ENCODE measurements at regions not wholly inside any gene's neighbourhood (a gene's known extent, or its start where the extent isn't known, plus 50 kb on each side); places are given as distances from the start of the nearest gene placed in this dataset.
"Not testable (repeated sequence)": the region's sequence is repeated elsewhere in the genome, so short reads cannot be mapped to it uniquely, and the experiment has no call there.

GRCh38 chr10:65423043-65423442, 1502.8 kb upstream of the LRRTM3 start:
- Mint-ChIP-seq H3K27me3 (ENCODE audit: low read depth, poor library complexity) (no peaks in the 10 kb centered on the region), H3K4me1 (no peaks in the 10 kb centered on the region), H3K36me3 (ENCODE audit: low read depth) (no peaks in the 10 kb centered on the region), H3K9me3 (peaks cover 4% of the 10 kb centered on the region), H3K27ac (no peak overlapping the region), H3K4me3 (no peak overlapping the region)
- DNase-seq = no peak
- no peak for TF ChIP-seq CTCF (IDR thresholded peaks at IDR 0.05)

GRCh38 chr10:65429381-65429780, 1496.5 kb upstream of the LRRTM3 start:
- H3K36me3 Mint-ChIP-seq (ENCODE audit: low read depth); H3K4me3 Mint-ChIP-seq; H3K9me3 Mint-ChIP-seq; H3K4me1 Mint-ChIP-seq; H3K27me3 Mint-ChIP-seq (ENCODE audit: low read depth, poor library complexity); H3K27ac Mint-ChIP-seq; DNase-seq: not testable (repeated sequence)

GRCh38 chr10:65430979-65431378, 1494.9 kb upstream of the LRRTM3 start:
- DNase-seq = no peak
- H3K27ac Mint-ChIP-seq = no peak overlapping the region
- no peaks in the 10 kb centered on the region for H3K4me1 Mint-ChIP-seq
- no peaks in the 10 kb centered on the region for H3K27me3 Mint-ChIP-seq (ENCODE audit: low read depth, poor library complexity)
- TF ChIP-seq CTCF (IDR thresholded peaks at IDR 0.05) = no peak
- H3K4me3 Mint-ChIP-seq = no peak overlapping the region
- no peaks in the 10 kb centered on the region for H3K36me3 Mint-ChIP-seq (ENCODE audit: low read depth)
- H3K9me3 Mint-ChIP-seq = no peaks in the 10 kb centered on the region

GRCh38 chr10:65470986-65471385, 1454.8 kb upstream of the LRRTM3 start:
- Mint-ChIP-seq H3K4me3 (no peak overlapping the region), H3K27ac (no peak overlapping the region), H3K9me3 (peaks cover 8% of the 10 kb centered on the region), H3K27me3 (ENCODE audit: low read depth, poor library complexity) (peaks cover 3% of the 10 kb centered on the region), H3K4me1 (no peaks in the 10 kb centered on the region), H3K36me3 (ENCODE audit: low read depth) (no peaks in the 10 kb centered on the region)
- no peak for DNase-seq
- TF ChIP-seq CTCF (IDR thresholded peaks at IDR 0.05) = no peak

- Mint-ChIP-seq H3K9me3 (no peaks in the 10 kb centered on the region), H3K36me3 (ENCODE audit: low read depth) (no peaks in the 10 kb centered on the region), H3K27me3 (ENCODE audit: low read depth, poor library complexity) (no peaks in the 10 kb centered on the region), H3K4me3 (no peak overlapping the region), H3K4me1 (no peaks in the 10 kb centered on the region), H3K27ac (no peak overlapping the region)
- TF ChIP-seq CTCF (IDR thresholded peaks at IDR 0.05) = no peak
- no peak for DNase-seq
Measured at GRCh38 chr10:65482848-65483247, 1443.0 kb upstream of the LRRTM3 start.

- Mint-ChIP-seq H3K4me1 (no peaks in the 10 kb centered on the region), H3K4me3 (no peak overlapping the region), H3K36me3 (ENCODE audit: low read depth) (no peaks in the 10 kb centered on the region), H3K9me3 (no peaks in the 10 kb centered on the region), H3K27ac (no peak overlapping the region), H3K27me3 (ENCODE audit: low read depth, poor library complexity) (no peaks in the 10 kb centered on the region)
- TF ChIP-seq CTCF (IDR thresholded peaks at IDR 0.05) = no peak
- DNase-seq = no peak
Measured at GRCh38 chr10:65491799-65492198, 1434.0 kb upstream of the LRRTM3 start.
